ENCODE measurements at regions not wholly inside any gene's neighbourhood (a gene's known extent, or its start where the extent isn't known, plus 50 kb on each side); places are given as distances from the start of the nearest gene placed in this dataset.
A peak's percentile ranks its signal among the peaks of the same experiment; 100 is the strongest.

DNA sequence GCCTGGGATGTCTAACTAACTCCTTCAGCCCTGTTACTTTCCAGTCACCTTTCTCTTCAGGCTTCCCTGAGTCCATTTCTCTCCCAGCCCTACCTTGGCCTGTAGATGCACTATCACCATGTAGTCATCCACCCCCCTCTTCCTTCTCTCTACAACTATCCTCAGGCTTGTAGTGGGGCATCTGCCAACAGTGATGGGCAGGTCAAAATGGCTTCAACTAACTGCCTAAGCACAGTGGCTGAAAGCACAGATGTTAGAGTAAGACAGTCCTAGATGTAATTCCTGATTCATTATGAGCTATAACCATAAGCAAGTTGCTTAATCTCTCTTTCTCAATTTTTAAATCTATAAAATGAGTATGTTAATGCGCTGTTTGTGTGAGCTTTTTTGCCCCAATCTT lies 133.6 kb upstream of the NAV3 start:
- no peaks in the 10 kb centered on the region for H3K9me3 ChIP-seq
- TF ChIP-seq, protein P1, sequence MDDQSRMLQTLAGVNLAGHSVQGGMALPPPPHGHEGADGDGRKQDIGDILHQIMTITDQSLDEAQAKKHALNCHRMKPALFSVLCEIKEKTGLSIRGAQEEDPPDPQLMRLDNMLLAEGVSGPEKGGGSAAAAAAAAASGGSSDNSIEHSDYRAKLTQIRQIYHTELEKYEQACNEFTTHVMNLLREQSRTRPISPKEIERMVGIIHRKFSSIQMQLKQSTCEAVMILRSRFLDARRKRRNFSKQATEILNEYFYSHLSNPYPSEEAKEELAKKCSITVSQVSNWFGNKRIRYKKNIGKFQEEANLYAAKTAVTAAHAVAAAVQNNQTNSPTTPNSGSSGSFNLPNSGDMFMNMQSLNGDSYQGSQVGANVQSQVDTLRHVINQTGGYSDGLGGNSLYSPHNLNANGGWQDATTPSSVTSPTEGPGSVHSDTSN (IDR thresholded peaks at IDR 0.05): no peak
- TF ChIP-seq EHMT2 (IDR thresholded peaks at IDR 0.05; ENCODE audit: low read depth) (no peak), SREBF2 (IDR thresholded peaks at IDR 0.05) (no peak)
- H3K4me1 ChIP-seq: no peaks in the 10 kb centered on the region
- H3K4me2 ChIP-seq: no peak overlapping the region
- FAIRE-seq (no peak), DNase-seq (ENCODE audit: low read depth in 1 of 2, low spot score in 1 of 2) (no peak), ATAC-seq (no peak)
- 4% methylated on average over 1 of the region's 1 CpG for WGBS (ENCODE audit: missing lambda C conversion rate)
- no peak overlapping the region for H3K4me3 ChIP-seq
- CTCF ChIA-PET: interaction anchor here (1.3 to 1.5 kb wide), 2 partner anchors 12 to 228 kb away, joined by 4 to 5 read pairs; no protein-coding TSS in a partner anchor
- no peak overlapping the region for H3K27ac ChIP-seq
- POLR2A ChIA-PET: no interaction called here

- CTCF ChIA-PET: interaction anchor here (1.0 kb wide), 1 partner anchor 229 kb away, joined by 3 read pairs; no protein-coding TSS in a partner anchor
- no peak overlapping the region for H3K27ac ChIP-seq
- no peak for TF ChIP-seq ZFP36 (IDR thresholded peaks at IDR 0.05; ENCODE audit: borderline replicate concordance, partially characterized antibody)
- TF ChIP-seq ZSCAN20 (CRISPR knock-in tag; IDR thresholded peaks at IDR 0.05): no peak
- TF ChIP-seq TFCP2L1 (CRISPR knock-in tag; IDR thresholded peaks at IDR 0.05): no peak
- no peak for TF ChIP-seq REST (IDR thresholded peaks at IDR 0.05)
- TF ChIP-seq NPAS2 (CRISPR knock-in tag; IDR thresholded peaks at IDR 0.05; ENCODE audit: borderline replicate concordance): no peak
- TF ChIP-seq FOSB (CRISPR knock-in tag; IDR thresholded peaks at IDR 0.05): no peak
- TF ChIP-seq BHLHE40 (IDR thresholded peaks at IDR 0.05; ENCODE audit: low read depth, low read length): no peak
- no peak for TF ChIP-seq RCOR1 (IDR thresholded peaks at IDR 0.05; ENCODE audit: low read depth, low read length)
- TF ChIP-seq POLR2A (IDR thresholded peaks at IDR 0.05; ENCODE audit: low read length): no peak
- no peak for TF ChIP-seq NFE2L2 (conservative IDR thresholded peaks at IDR 0.05; ENCODE audit: low read length)
- TF ChIP-seq HOXB13 (CRISPR knock-in tag; IDR thresholded peaks at IDR 0.05; ENCODE audit: low read depth): no peak
- TF ChIP-seq MAFK (IDR thresholded peaks at IDR 0.05; ENCODE audit: partially characterized antibody): no peak
- no peak for TF ChIP-seq CHD4 (IDR thresholded peaks at IDR 0.05; ENCODE audit: borderline replicate concordance)
- no peak for TF ChIP-seq GATA3 (IDR thresholded peaks at IDR 0.05; ENCODE audit: borderline replicate concordance)
- TF ChIP-seq FOSL2 (IDR thresholded peaks at IDR 0.05): no peak
- TF ChIP-seq FOSL2 (CRISPR knock-in tag; IDR thresholded peaks at IDR 0.05): no peak
- TF ChIP-seq ZC3H11A (IDR thresholded peaks at IDR 0.05): no peak
- TF ChIP-seq NR3C1 (IDR thresholded peaks at IDR 0.05): no peak
- no peak for TF ChIP-seq TP53 (CRISPR knock-in tag; IDR thresholded peaks at IDR 0.05)
- no peaks in the 10 kb centered on the region for H3K4me1 ChIP-seq
- ATAC-seq (no peak), DNase-seq (ENCODE audit: low read depth in 1 of 2, low spot score in 1 of 2) (no peak), FAIRE-seq (no peak)
- H3K9me3 ChIP-seq: no peaks in the 10 kb centered on the region
- no peak overlapping the region for H3K4me3 ChIP-seq
- H3K4me2 ChIP-seq: no peak overlapping the region
- 29% methylated on average over 2 of the region's 2 CpGs for WGBS (ENCODE audit: missing lambda C conversion rate)
- POLR2A ChIA-PET: no interaction called here
Observed at GRCh38 chr12:77696183-77696582, 134.5 kb upstream of the NAV3 start.

- no peak overlapping the region for H3K4me2 ChIP-seq
- ChIA-PET CTCF (no interaction called here), POLR2A (no interaction called here)
- H3K4me1 ChIP-seq: no peaks in the 10 kb centered on the region
- TF ChIP-seq HDAC2 (IDR thresholded peaks at IDR 0.05) (no peak), MAFK (IDR thresholded peaks at IDR 0.05; ENCODE audit: partially characterized antibody) (peak; percentile 91), RFX5 (IDR thresholded peaks at IDR 0.05) (no peak), NFE2L2 (conservative IDR thresholded peaks at IDR 0.05; ENCODE audit: low read length) (no peak)
- H3K27ac ChIP-seq: no peak overlapping the region
- no peak for FAIRE-seq
- no peak for ATAC-seq
- no peak for DNase-seq (ENCODE audit: low read depth in 1 of 2, low spot score in 1 of 2)
- H3K4me3 ChIP-seq: no peak overlapping the region
- H3K9me3 ChIP-seq: no peaks in the 10 kb centered on the region
Observed at GRCh38 chr12:77689510-77690086, 141.1 kb upstream of the NAV3 start.

All from A549 (cell line).